ENCODE measurements at regions not wholly inside any gene's neighbourhood (a gene's known extent, or its start where the extent isn't known, plus 50 kb on each side); places are given as distances from the start of the nearest gene placed in this dataset.

DNA sequence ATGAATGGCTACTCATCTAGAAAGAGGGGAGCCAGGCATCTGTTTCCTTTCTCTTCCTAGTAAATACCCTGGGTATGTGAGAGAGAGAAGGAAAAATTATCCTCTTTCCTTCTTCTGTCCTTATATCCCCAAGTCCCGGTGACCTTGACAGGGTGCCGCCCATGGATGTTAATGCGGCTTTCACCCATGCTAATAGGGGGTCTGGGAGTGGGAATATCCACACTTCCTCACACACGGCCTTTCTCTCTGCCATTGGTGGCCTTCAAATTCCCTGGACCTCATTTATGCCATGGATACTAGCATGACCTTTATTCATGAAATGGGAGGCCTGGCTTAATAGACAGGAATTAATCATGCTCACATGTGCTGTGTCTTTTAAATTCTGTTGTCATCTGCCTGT lies 159.0 kb upstream of the NOX3 start:
- no peak for TF ChIP-seq GATA3 (IDR thresholded peaks at IDR 0.05; ENCODE audit: low read depth, low read length)
- TF ChIP-seq GATA2 (IDR thresholded peaks at IDR 0.05; ENCODE audit: low read depth, low read length) = no peak
